Mammary epithelial cell (primary cell): ENCODE measurements at regions not wholly inside any gene's neighbourhood (a gene's known extent, or its start where the extent isn't known, plus 50 kb on each side); places are given as distances from the start of the nearest gene placed in this dataset.

ENCODE experiments used
- CTCF ChIP-seq, 2 donors: IDR thresholded peaks in 1 of 2; conservative IDR thresholded peaks in 1 of 2; 2 replicates each; pipeline ENCODE4 v1.5.1; 2011 to 2012; ENCODE audit warnings: inconsistent platforms in 2 of 2, low read length in 2 of 2, mild to moderate bottlenecking in 2 of 2, control low read depth in 1 of 2, low read depth in 1 of 2; ENCODE audit not compliant: insufficient read depth in 1 of 2; ENCODE audit errors: extremely low read depth in 1 of 2
- EZH2 ChIP-seq: IDR thresholded peaks from 2 replicates; pipeline ENCODE4 v1.6.1; 2012; ENCODE audit warnings: low read length, inconsistent platforms, borderline replicate concordance

GRCh38 chr1:4090556-4090955 lies 190.5 kb upstream of the C1orf174 start:
- TF ChIP-seq CTCF (conservative IDR thresholded peaks at IDR 0.05 in 1 of 2, IDR thresholded peaks at IDR 0.05 in 1 of 2; ENCODE audit: extremely low read depth in 1 of 2, insufficient read depth in 1 of 2, low read depth in 1 of 2, low read length in 2 of 2) (no peak), EZH2 (no peak)
